Activated CD4-positive, CD25-positive, alpha-beta regulatory T cell (primary cell): ENCODE measurements at regions not wholly inside any gene's neighbourhood (a gene's known extent, or its start where the extent isn't known, plus 50 kb on each side); places are given as distances from the start of the nearest gene placed in this dataset.
A peak's percentile ranks its signal among the peaks of the same experiment; 100 is the strongest.
"Not testable (repeated sequence)": the region's sequence is repeated elsewhere in the genome, so short reads cannot be mapped to it uniquely, and the experiment has no call there.

ENCODE experiments used
- DNase-seq, 4 experiments: peaks; one replicate each; lab custom pipeline; 2025; lab: John Stamatoyannopoulos, UW

DNA sequence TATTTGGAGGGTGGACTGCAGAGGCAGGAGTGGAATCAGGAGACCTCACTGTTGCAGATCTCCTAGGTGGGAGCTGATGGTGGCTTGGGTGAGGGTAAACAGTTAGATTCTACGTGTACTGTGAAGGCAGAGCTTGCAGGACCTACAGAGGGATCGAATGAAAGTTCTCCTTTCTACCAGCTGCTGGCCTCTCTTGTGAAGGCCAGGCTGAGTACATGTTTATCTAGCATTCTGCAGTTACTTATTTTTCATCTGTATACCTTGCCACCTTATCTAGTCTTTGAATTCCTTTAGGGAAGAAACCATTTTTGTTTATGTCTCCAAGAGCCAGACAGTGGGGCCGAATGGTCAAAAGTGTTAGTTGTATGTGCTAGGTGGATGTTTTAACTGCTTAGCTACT is 57.6 kb downstream of the PTTG1 start:
- DNase-seq: no peak

DNA sequence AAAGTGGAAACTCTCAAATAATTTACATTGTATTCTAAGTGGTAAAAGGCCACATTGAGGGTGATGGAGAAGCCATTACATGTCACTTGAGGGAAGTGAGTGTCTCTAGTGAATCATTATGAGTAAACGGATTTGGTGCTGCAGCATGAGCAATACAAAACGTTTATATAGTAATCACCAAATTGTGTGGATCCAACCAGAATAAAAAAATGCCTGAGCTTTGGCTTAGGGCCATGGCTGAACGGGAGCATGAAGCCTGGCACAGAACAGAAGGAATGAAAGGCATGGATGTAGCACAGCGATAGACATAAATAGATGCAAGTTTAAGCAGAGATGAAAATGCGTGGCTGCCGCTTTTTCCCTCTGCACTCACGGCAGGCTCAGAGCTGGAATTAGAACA is 58.3 kb downstream of the PTTG1 start:
- DNase-seq: no peak

DNA sequence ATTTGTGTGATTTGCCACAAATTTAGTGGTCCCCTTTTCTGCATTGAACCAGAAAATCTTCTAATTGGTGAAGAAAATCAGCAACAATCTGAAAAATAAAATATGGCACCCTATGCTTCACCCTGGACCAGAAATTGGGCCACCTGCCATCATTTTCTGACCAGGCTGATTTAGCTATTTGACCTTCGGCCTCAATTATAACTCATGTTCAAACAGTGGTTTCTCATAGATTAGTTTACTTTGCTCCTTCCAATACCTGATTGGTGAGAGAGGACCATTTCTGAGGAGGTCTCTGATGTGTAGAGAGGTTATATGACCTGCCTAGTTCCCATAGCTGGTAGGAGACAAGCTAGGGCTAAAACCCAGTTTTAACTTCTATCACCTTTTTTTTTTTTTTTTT is 59.0 kb downstream of the PTTG1 start:
- DNase-seq: no peak

DNA sequence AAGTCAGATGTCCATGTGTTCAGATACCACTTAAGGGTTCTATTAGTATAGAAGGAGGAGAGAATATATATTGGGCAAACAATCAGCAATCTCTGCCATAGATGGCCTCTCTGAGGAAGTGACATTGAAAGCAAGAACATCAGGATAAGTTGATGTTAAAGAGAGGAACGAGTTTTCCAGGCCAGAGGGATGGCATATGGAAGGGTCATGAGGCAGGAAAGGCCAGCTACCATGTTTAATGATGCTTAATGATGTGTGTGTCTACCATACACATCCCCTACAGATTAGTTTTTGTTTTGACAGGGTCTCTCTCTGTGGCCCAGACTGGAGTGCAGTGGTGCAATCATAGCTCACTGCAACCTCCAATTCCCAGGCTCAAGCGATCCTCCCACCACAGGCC is 63.0 kb downstream of the PTTG1 start:
- no peak for DNase-seq

DNA sequence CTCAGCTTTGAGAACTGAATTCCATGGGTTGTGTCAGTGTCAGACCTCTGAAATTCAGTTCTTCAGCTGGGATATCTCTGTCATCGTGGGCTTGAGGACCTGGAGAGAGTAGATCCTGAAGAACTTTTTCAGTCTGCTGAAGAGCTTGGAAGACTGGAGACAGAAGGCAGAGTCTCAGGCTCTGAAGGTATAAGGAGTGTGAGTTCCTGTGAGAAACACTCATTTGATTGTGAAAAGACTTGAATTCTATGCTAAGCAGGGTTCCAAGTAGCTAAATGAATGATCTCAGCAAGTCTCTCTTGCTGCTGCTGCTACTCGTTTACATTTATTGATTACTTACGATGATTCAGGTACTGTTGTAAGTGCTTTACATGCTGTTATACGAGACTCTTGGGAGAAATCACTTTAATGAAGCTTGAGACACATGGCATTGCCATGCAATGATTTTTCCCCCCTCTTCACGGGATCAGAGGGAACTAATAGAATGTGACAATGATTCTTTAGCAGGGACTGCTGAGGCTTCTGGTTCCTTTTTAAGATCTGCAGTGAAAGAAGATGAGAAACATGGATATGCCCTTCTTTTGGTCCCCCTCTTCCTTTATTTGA is 63.8 kb downstream of the PTTG1 start:
- DNase-seq: no peak

DNA sequence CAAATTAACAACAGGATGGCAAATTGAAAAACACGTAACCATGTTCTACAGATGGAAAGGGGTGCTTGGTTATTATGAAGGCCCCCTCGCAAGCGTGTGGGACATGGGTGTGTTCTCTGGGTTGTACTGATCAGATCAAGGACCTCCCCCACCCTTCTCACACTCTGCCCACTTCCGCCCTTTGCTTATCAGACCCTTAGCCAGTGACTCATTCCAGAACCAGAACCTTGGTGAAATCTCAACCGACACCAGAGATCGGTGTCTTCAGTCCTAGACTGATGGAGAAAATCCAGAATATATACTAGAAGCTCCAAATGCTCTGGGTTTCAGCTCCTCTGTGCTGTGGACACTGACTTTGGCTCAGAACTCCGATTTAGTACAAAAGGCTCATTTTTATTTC is 64.9 kb downstream of the PTTG1 start:
- peak; percentile 11 to 60 (median 42) for DNase-seq

DNA sequence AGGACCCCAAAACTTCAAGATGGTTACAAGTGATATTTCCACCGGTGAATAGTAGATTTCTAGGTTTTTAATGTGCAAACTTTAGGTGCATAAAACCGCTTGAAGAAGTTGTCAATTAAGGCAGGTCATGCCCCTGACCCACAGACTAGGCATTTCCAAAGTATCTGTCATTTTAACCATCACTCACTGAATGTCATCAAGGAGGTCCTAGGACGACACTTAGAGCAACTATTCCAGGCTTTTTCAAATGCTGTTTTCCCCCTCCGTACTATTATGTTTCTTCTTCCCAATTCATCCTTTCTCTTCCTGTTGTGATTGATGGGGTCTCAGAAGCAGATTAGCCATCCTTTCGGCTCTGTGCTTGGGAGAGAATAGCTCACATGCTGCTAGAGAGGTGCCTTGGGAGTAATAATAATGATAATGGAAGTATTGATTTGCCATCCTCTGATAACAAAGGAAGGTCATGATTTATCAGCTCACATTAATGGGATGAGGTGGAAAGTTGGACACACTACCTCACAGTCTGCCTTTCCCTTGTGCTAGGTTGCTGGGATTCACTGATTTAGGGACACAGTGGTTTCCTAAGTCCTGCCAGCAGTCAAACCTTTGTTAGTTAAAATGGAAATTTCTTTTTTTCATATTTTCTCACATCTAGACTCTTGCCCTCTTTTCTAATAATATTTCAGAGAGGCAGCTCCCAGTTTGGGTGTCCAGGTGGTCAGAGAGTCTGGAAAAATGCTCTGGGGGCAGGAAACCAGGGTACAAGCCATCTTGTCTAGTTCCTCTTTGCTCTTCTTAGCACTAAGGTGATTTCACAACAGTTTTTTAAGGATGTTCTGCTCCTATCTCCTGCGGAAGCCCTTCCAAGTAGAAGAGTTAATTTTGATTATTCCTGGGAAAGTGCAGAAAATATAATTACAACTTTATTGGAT is 67.0 kb downstream of the PTTG1 start:
- DNase-seq: no peak

DNA sequence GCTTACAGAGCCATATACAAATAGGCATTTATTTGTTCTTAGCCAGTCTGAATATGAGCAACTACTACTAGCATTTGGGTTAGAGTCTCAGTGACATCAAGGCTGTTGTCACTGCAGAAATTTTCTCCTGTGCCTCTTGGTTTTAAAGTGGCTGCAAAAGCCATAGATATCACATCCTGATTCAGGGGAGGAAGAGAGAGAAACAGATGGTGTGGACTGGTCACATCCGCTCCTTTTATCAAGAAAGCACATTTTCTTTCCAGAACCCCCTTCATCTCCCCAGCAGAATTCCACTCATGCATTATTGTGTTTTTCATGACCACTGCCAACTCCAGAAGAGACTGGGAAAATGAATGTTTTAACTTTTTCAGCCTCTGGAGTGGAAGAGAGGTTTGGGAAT is 69.8 kb downstream of the PTTG1 start:
- DNase-seq: no peak

DNA sequence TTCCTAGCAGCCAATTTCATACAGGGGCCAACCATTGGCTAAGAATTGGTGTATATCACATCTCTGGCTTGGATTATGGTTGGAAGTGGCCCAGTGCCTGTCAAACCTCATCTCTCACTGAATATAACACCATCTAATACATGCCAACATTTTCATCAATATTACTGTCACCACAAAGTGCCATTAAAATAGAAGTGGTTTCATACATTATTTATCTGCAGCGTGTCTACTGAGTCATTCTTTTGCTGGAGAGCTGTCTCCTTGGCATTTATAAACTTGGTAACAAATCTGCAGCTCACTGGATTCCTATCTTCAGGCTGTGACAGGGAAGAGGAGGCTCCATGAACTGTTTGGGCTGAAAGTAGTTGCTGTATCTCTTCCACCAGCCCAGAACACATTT is 70.9 kb downstream of the PTTG1 start:
- DNase-seq: no peak

DNA sequence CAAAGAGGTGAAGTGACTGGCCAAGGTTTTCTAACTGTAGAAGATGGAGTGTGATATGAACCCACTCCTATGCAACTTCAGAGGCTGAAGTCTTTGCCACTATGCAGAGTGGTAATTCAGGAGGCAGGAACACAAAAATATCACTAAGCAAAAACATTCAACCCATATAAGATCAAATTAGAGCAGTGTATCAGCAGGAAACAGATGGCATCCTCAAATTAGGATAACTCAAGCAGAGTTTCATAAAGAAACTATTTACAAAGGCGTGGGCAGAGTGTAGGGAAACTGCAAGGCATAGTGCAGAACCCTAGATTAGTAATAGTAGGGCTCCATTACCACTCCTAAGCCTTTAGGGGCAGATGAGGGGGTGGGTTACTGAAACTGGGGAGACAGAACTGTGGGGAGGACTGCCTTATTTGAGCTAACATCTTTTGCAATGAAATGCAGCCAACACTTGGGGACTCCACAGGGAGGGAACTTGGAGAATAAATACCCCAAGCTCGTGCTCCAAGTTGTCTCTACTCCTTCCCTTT is 72.2 kb downstream of the PTTG1 start:
- DNase-seq: no peak

DNA sequence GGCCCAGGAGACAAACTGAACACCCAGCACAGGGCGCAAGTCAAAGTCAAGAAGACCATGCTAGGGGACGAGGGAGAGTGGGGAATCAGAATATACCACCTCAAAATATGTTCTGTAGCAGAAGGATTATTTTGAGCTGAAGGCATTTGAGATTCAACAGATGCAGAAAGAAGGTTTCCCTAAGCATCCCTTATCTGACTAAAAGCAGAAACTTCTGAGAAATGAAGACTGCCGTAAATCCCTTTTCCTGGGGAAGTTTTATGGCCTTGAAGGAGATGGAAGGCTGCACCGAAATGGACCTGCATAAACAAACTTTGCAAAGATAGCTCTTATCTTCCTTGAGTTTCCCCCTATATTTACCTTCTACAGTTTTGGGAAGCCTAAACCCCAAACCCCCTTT is 72.8 kb downstream of the PTTG1 start:
- DNase-seq: no peak

DNA sequence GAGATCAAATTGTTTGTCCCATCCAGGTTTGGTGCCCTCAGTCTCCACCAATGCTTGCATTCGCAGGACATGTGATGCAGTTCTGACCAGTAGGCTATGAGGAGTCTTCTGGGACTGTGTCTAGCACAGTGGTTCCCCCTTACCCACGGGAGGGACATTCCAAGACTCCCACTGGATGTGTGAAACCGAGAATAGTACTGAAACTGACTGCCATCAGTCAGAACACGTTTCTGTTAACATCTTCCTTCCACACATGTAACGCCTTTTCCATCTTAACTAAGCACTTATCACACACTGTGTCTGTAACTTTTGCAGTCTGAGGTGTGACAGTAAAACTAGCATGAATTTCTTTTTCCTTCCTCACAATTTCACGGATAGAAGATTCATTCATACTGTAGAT is 74.7 kb downstream of the PTTG1 start:
- DNase-seq: no peak

DNA sequence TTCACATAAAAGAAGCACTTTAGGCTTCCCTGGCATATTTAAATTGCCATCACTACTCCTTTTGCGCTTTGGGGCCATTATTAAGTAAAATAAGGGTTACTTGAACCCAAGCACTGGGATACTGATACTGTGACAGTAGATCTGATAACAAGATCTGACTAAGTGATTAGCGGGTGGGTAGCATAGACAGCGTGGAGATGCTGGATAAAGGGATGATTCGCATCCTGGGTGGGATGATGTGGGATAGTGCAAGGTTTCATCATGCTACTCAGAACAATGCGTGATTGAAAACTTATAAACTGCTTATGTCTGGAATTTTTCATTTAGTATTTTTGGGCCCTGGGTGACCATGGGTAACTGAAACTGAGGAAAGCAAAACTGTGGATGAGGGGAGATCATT is 75.1 kb downstream of the PTTG1 start:
- DNase-seq: no peak

DNA sequence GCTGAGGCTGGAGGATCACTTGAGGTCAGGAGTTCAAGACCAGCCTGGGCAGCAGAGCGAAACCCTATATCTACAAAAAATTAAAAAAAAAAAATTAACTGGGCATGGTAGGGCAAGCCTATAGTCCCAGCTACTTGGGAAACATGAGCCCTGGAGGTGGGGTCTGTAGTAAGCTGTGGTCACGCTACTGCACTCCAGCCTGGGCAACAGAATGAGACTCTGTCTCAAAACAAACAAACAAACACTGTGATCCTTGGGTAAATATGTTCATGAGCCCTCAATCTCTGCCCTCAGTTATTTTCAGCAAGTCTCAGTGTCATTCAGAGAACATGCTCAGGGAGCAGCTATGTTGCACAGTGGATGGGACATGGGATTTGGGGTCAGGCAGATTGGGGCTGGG is 76.2 kb downstream of the PTTG1 start:
- DNase-seq: no peak

DNA sequence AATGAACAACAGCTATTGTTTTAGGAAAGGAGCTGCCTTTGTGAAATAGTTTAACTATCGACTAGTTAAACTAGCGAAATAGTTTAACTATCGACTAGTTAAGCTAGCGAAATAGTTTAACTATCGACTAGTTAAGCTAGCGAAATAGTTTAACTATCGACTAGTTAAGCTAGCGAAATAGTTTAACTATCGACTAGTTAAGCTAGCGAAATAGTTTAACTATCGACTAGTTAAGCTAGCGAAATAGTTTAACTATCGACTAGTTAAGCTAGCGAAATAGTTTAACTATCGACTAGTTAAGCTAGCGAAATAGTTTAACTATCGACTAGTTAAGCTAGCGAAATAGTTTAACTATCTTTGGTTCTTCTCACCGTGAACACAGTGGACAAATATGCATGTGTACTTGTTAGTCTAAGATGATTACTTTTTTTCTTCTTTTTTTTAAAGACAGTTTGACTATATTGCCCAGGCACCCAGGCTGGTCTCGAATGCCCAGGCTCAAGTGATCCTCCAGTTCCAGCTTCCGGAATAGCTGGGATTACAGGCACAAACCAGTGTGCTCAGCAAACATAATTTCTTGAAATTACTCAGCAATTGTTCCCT is 76.9 kb downstream of the PTTG1 start:
- DNase-seq: not testable (repeated sequence)

DNA sequence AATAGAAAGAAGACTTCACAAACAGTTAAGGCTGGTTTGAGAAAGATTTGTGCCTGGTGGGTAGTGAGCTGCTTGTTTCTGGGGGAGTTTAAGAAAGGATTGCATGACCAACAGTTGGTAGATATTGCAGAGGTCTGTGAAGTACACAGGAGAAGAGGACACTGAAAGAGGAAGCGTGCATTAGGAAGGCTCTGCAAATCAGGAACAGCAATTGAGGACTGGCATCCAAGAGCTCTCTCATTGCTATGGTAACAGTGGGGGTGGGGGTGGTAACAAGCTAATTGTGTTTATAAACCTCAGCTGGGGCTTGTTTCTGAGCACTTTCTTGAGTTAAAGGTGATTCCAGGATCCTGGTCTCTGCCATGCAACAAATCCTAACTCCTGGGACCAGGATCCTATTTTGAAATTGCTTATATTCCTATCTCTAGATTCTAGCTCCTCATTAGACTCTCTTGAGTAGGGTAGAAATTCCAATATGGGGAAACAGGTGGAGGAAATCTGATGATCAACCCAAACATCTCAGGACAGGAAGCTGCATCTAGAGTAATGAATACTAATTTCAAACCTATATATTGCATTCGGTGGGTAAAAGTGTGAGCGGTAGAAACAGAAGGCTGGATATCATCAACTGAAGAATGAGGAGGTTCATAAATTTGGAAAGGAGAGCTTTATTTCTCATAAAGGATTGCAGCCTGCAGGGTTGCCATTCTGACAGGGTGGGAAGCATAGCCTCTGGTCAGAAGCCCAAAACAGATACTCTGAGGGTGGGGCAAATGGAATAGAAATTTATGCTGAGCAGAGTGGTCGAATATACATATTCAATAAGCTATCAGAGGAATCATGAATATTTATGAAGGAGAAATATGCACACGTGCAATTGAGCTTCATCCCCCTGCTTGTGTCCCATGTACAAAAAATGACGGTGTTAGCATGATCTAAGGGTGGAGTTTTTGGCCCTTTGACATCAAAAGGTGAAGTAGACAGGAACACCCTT is 79.4 kb downstream of the PTTG1 start:
- DNase-seq: no peak

DNA sequence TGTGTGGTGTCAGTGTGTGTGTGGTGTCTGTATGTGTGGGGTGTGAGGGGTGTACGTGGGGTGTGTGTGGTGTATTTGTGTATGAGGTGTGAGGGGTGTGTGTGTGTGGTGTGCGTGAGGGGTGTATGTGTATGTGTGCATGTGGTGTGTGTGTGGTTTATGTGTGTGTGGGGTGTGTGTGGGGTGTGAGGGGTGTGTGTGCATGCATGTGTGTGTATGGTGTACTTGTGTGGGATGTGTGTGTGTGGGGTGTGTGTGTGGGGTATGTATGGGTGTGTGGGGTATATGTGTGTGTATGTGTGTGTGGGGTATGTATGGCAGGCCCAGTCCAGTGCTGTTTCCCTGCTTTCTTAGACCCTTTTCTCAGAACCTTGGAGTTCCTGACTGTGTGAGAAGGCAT is 83.3 kb downstream of the PTTG1 start:
- DNase-seq: no peak

DNA sequence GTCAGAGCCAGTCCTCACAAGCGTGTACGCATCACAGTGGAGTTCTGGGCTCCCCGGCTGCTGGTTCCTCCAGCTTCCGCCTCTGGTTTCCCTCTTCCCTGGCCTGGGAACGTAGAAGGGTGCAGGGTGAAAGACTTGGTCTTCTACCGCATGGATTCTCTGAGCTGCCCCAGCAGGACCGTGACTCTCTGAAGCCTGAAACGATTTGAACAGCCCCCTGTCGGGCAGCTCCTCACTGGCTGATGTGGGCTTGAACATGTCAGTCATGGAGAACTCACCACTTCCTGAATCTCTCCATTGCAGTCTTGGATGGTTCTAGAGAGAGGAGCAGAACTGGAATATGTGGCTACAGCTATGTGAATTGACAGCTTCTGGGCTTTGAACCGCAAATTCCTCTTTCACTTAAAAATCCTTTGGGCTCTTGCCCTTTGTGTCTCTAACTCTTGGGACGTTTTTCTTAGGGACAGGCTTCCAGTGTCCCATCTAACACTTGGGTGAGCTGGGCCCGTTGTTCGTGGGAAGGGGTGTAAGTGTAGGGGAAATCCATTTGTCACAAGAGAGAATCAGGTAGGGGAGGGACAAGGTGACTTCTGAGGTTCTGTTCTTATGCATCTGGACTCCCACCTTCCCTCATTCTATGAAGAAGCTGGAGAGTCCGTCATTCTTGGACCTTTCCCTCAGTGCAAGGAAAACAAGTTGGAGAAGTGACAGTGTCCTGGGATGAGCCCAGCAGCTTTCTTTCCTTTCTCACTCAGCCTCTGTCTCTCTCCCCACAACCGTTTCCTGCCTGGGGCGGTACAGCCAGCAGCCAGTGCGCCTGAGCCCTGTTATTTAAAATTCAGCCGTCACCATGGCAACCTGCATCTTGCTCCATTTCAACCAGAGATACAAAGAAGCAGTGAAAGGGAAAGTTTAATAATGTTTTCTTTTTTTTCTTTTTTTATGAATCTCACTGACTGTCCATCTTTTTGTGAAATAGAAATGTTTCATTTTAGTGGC is 84.7 kb downstream of the PTTG1 start:
- DNase-seq: peak; percentile 21 to 71 (median 54)

DNA sequence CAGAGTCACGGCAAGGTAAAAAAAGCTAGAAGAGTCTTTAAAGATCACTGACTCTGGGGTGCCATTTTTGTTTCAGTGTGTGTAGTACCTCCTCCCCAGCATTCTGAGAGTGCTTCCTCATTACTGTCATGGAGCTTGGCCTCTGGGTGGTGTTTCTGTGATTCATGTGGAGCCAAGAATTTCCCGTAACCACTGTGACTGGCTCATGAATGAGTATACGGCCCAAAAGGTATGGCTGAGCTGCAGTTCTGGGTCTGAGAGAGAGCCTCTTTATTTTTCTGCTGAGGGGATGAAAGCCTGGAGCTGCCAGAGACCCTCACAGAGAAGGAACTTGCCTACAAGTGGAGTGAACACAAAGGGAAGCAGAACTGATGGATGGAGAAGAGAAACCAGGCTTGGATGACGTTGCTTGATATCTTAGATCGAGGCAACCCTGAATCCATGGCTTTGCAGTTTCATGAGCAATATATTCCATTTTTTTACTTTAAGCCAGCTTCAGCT is 85.6 kb downstream of the PTTG1 start:
- DNase-seq: no peak

DNA sequence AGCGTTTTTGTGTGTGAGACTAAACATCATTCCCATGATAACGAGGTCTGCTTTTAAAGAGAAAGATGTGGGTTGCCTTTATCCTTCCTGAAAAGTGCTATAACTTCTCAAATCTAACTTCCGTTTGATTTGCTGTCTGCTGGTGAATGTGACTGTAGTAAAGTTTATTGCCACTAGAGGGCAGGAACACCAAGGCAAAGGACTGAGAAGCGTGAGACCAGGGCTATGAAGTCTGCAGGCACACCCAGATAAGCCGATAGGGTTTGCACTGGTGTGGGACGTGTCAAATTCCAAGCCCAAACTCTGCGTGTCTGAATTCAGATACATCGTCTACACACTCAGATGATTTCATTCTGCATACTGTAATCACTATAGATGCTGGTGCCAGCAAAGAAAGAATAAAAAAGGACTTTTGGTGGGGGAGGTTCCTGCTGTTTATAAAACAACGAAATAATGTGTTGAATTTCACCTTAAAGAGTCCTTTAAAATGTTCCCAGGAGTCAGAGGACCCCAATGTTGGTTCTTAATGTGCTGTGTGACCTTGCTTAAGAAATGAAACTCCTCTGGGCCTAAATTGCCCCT is 87.2 kb downstream of the PTTG1 start:
- DNase-seq: peak in 3 of 4 experiments; percentile 34 to 41 (median 38)
